AG09319 (cell line): ENCODE measurements at regions not wholly inside any gene's neighbourhood (a gene's known extent, or its start where the extent isn't known, plus 50 kb on each side); places are given as distances from the start of the nearest gene placed in this dataset.

ENCODE experiments used
- DNase-seq: peaks from one replicate; pipeline ENCODE4 v3.0.0-alpha.2; 2010; ENCODE audit warnings: low read depth; ENCODE audit errors: extremely low read depth
- TF ChIP-seq, protein P1 (sequence below): IDR thresholded peaks from 2 replicates; pipeline ENCODE4 v1.5.1; 2011; ENCODE audit warnings: low read depth, mild to moderate bottlenecking, inconsistent platforms, low read length, moderate library complexity

- TF ChIP-seq, protein P1, sequence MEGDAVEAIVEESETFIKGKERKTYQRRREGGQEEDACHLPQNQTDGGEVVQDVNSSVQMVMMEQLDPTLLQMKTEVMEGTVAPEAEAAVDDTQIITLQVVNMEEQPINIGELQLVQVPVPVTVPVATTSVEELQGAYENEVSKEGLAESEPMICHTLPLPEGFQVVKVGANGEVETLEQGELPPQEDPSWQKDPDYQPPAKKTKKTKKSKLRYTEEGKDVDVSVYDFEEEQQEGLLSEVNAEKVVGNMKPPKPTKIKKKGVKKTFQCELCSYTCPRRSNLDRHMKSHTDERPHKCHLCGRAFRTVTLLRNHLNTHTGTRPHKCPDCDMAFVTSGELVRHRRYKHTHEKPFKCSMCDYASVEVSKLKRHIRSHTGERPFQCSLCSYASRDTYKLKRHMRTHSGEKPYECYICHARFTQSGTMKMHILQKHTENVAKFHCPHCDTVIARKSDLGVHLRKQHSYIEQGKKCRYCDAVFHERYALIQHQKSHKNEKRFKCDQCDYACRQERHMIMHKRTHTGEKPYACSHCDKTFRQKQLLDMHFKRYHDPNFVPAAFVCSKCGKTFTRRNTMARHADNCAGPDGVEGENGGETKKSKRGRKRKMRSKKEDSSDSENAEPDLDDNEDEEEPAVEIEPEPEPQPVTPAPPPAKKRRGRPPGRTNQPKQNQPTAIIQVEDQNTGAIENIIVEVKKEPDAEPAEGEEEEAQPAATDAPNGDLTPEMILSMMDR: no peak
- DNase-seq: no peak
Measured at GRCh38 chr5:114184006-114184405, 177.9 kb upstream of the KCNN2 start.

GRCh38 chr5:114185274-114185673 is 176.6 kb upstream of the KCNN2 start:
- peak; percentile 43 for DNase-seq
- TF ChIP-seq, protein P1: no peak

GRCh38 chr5:114191441-114191840 is 170.4 kb upstream of the KCNN2 start:
- no peak for DNase-seq
- TF ChIP-seq, protein P1: no peak

- no peak for DNase-seq
- TF ChIP-seq, protein P1: no peak
Measured at GRCh38 chr5:114192108-114192507, 169.8 kb upstream of the KCNN2 start.

DNA sequence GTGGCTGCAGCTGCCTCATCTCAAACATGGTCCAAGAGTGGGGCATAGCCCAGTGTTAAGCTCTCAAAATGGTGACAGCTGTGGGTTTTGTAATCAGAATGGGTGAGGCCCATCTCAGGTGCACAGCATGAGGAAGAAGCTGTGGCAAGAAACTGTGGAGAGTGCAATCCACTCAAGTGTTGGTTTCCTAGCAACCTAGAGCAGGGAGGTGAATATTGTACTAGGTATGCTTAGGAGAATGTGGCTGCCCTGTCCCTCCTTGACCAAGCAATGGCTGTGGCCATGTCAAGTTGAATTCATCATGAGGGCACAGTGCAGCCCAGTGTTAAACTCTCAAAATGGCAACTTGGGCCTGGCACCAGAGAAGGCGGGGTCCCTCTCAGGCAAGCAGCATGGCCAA is 160.5 kb upstream of the KCNN2 start:
- no peak for DNase-seq
- TF ChIP-seq, protein P1: no peak

DNA sequence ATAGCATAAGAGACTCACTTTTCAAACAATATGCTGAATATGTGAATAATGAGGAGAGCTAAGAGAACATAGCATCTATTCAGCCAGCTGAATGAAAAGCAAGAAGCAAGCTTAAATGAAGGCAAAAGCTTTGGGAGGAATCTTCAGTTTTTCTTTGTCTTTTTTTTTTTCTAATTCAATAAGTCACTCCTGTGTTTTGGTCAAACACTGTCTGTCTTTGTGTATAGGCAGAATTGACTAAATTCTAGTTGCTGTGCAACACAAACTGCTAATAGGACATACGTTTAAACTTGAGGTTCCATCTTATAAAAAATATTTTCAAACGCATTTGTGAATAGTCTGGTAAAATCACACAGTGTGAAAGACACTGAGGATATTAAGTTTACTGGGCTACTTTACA is 156.9 kb upstream of the KCNN2 start:
- DNase-seq: no peak
- TF ChIP-seq, protein P1: no peak

- DNase-seq: no peak
- TF ChIP-seq, protein P1: no peak
Measured at GRCh38 chr5:114206640-114207039, 155.2 kb upstream of the KCNN2 start.
